Smooth muscle cell (in vitro differentiated cells): ENCODE measurements at regions not wholly inside any gene's neighbourhood (a gene's known extent, or its start where the extent isn't known, plus 50 kb on each side); places are given as distances from the start of the nearest gene placed in this dataset.

Experiments
- DNase-seq: peaks from one replicate; lab custom pipeline; 2025; ENCODE audit not compliant: unreplicated experiment; lab: John Stamatoyannopoulos, UW
- H2AFZ ChIP-seq: fragments of 200-600 bp; sonication (generic); 2 replicates; pipeline ENCODE4 v1.6.0; 2016; ENCODE audit warnings: antibody characterized with exemption, low read depth, mild to moderate bottlenecking
- H3F3A ChIP-seq: fragments of 200-600 bp; sonication (generic); 2 replicates; pipeline ENCODE4 v1.6.0; 2017; ENCODE audit warnings: antibody characterized with exemption, low read depth
- H3K27ac ChIP-seq: fragments of 200-600 bp; sonication (generic); 2 replicates; pipeline ENCODE4 v1.5.1; 2016; ENCODE audit warnings: low read depth, mild to moderate bottlenecking
- H3K27me3 ChIP-seq: fragments of 200-600 bp; sonication (generic); 2 replicates; pipeline ENCODE4 v1.6.1; 2016; ENCODE audit warnings: low read depth, mild to moderate bottlenecking
- H3K36me3 ChIP-seq: fragments of 200-600 bp; sonication (generic); 2 replicates; pipeline ENCODE4 v1.5.1; 2016; ENCODE audit warnings: low read depth
- H3K4me1 ChIP-seq: fragments of 200-600 bp; sonication (generic); 2 replicates; pipeline ENCODE4 v1.5.1; 2016; ENCODE audit warnings: low read depth
- H3K4me2 ChIP-seq: fragments of 200-600 bp; sonication (generic); 2 replicates; pipeline ENCODE4 v1.6.0; 2016; ENCODE audit warnings: mild to moderate bottlenecking
- H3K4me3 ChIP-seq: fragments of 200-600 bp; sonication (generic); 2 replicates; pipeline ENCODE4 v1.5.1; 2016; ENCODE audit warnings: mild to moderate bottlenecking
- H3K79me2 ChIP-seq: fragments of 200-600 bp; sonication (generic); 2 replicates; pipeline ENCODE4 v1.6.0; 2016; ENCODE audit warnings: low read depth, mild to moderate bottlenecking
- H3K9ac ChIP-seq: fragments of 200-600 bp; sonication (generic); 2 replicates; pipeline ENCODE4 v1.6.0; 2016; ENCODE audit warnings: low read depth
- H3K9me3 ChIP-seq: fragments of 200-600 bp; sonication (generic); replicated peaks from 2 replicates; pipeline ENCODE4 v1.5.1; 2016; ENCODE audit warnings: low read depth
- H4K20me1 ChIP-seq: fragments of 200-600 bp; sonication (generic); 2 replicates; pipeline ENCODE4 v1.6.0; 2016; ENCODE audit warnings: low read depth
- CTCF ChIP-seq: fragments of 200-600 bp; sonication (generic); IDR thresholded peaks from 2 replicates; pipeline ENCODE4 v1.5.1; 2017; ENCODE audit warnings: borderline replicate concordance, mild to moderate bottlenecking, antibody characterized with exemption; ENCODE audit not compliant: insufficient read depth, poor library complexity, severe bottlenecking
- WGBS: methylation state at CpG from one replicate; pipeline ENCODE4 v1.1.7; 2016; ENCODE audit warnings: low lambda C conversion rate; 5-methylcytosine and 5-hydroxymethylcytosine counted together

- H2AFZ ChIP-seq = no peak overlapping the region
- H3K9me3 ChIP-seq = no peaks in the 10 kb centered on the region
- H3F3A ChIP-seq = no peaks in the 10 kb centered on the region
- H3K9ac ChIP-seq = no peak overlapping the region
- no peak for DNase-seq
- H3K27me3 ChIP-seq = peaks cover 3% of the 10 kb centered on the region
- H3K27ac ChIP-seq = no peak overlapping the region
- 95% methylated on average over 6 of the region's 6 CpGs for WGBS
- H3K4me3 ChIP-seq = no peak overlapping the region
- no peak for TF ChIP-seq CTCF
- H3K4me1 ChIP-seq = peaks cover 32% of the 10 kb centered on the region
- H3K4me2 ChIP-seq = no peak overlapping the region
- no peaks in the 10 kb centered on the region for H3K36me3 ChIP-seq
- peaks cover 8% of the 10 kb centered on the region for H3K79me2 ChIP-seq
- H4K20me1 ChIP-seq = no peaks in the 10 kb centered on the region
These were observed 203.4 kb upstream of the FOXN3 start for GRCh38 chr14:89620436-89620835.

GRCh38 chr14:89619596-89619995 is 202.6 kb upstream of the FOXN3 start:
- peaks cover 3% of the 10 kb centered on the region for H3K27me3 ChIP-seq
- DNase-seq = no peak
- peaks cover 11% of the 10 kb centered on the region for H3K79me2 ChIP-seq
- peaks cover 40% of the 10 kb centered on the region for H3K4me1 ChIP-seq
- no peak for TF ChIP-seq CTCF
- H3K27ac ChIP-seq = no peak overlapping the region
- H3K36me3 ChIP-seq = no peaks in the 10 kb centered on the region
- H3K9me3 ChIP-seq = no peaks in the 10 kb centered on the region
- H3K4me2 ChIP-seq = peak overlapping the region; percentile 92
- peak overlapping the region; percentile 71 for H3K9ac ChIP-seq
- no peaks in the 10 kb centered on the region for H3F3A ChIP-seq
- H3K4me3 ChIP-seq = peak overlapping the region; percentile 80
- no peaks in the 10 kb centered on the region for H4K20me1 ChIP-seq
- WGBS = 69% methylated on average over 4 of the region's 4 CpGs
- peak overlapping the region; percentile 99 for H2AFZ ChIP-seq

GRCh38 chr14:89618811-89619551 is 201.9 kb upstream of the FOXN3 start:
- Histone ChIP-seq H2AFZ (peak overlapping the region; percentile 99), H3K4me1 (peaks cover 43% of the 10 kb centered on the region), H3K9me3 (no peaks in the 10 kb centered on the region), H4K20me1 (no peaks in the 10 kb centered on the region), H3K4me2 (peak overlapping the region; percentile 92), H3K36me3 (no peaks in the 10 kb centered on the region), H3K4me3 (peak overlapping the region; percentile 80), H3K27me3 (peaks cover 3% of the 10 kb centered on the region), H3K27ac (peak overlapping the region; percentile 71), H3K79me2 (peaks cover 16% of the 10 kb centered on the region), H3F3A (no peaks in the 10 kb centered on the region), H3K9ac (peak overlapping the region; percentile 87)
- DNase-seq = peak; percentile 44
- WGBS = 1% methylated on average over 41 of the region's 66 CpGs
- no peak for TF ChIP-seq CTCF

- peaks cover 3% of the 10 kb centered on the region for H3K27me3 ChIP-seq
- TF ChIP-seq CTCF = no peak
These were observed 201.3 kb upstream of the FOXN3 start for GRCh38 chr14:89618330-89618708.

More at GRCh38 chr14:89618330-89618708, 201.3 kb upstream of the FOXN3 start:
- H4K20me1 ChIP-seq = peaks cover 6% of the 10 kb centered on the region
- peak overlapping the region; percentile 91 for H2AFZ ChIP-seq
- peaks cover 43% of the 10 kb centered on the region for H3K4me1 ChIP-seq
- H3K4me3 ChIP-seq = peak overlapping the region; percentile 80
- H3K36me3 ChIP-seq = no peaks in the 10 kb centered on the region
- H3K79me2 ChIP-seq = peaks cover 23% of the 10 kb centered on the region
- no peak for DNase-seq
- H3F3A ChIP-seq = no peaks in the 10 kb centered on the region
- peak overlapping the region; percentile 92 for H3K4me2 ChIP-seq
- H3K27ac ChIP-seq = peak overlapping the region; percentile 71
- no peaks in the 10 kb centered on the region for H3K9me3 ChIP-seq
- peak overlapping the region; percentile 87 for H3K9ac ChIP-seq
- WGBS = under 1% methylated on average over 6 of the region's 6 CpGs
